Gastroesophageal sphincter (tissue), 3 donors: ENCODE measurements at regions not wholly inside any gene's neighbourhood (a gene's known extent, or its start where the extent isn't known, plus 50 kb on each side); places are given as distances from the start of the nearest gene placed in this dataset.
"Not testable (repeated sequence)": the region's sequence is repeated elsewhere in the genome, so short reads cannot be mapped to it uniquely, and the experiment has no call there.

ENCODE experiments used
- CTCF ChIP-seq, 4 experiments: fragments of 200-600 bp in 2 of 4; fragments of 450-650 bp in 2 of 4; sonication (generic) in 1 of 4; IDR thresholded peaks; one replicate each; pipeline ENCODE4 v1.5.1; 2017 to 2019; ENCODE audit warnings: antibody characterized with exemption in 4 of 4, mild to moderate bottlenecking in 2 of 4, moderate library complexity in 2 of 4
- EP300 ChIP-seq: sonication (generic); formaldehyde crosslinking; IDR thresholded peaks from one replicate; pipeline ENCODE4 v1.6.1; 2017; ENCODE audit warnings: antibody characterized with exemption, mild to moderate bottlenecking
- POLR2A ChIP-seq, 2 donors: fragments of 450-650 bp; IDR thresholded peaks; one replicate each; pipeline ENCODE4 v1.6.1; 2017; ENCODE audit warnings: antibody characterized with exemption in 2 of 2, mild to moderate bottlenecking in 2 of 2, moderate library complexity in 1 of 2
- POLR2AphosphoS5 ChIP-seq: sonication (generic); formaldehyde crosslinking; IDR thresholded peaks from one replicate; pipeline ENCODE4 v1.6.1; 2017; ENCODE audit warnings: antibody characterized with exemption

GRCh38 chr2:131614539-131614938 is 86.9 kb downstream of the CCDC74A start:
- TF ChIP-seq POLR2A (IDR thresholded peaks at IDR 0.05); POLR2AphosphoS5; CTCF (IDR thresholded peaks at IDR 0.05); EP300: not testable (repeated sequence)
